ENCODE measurements at regions not wholly inside any gene's neighbourhood (a gene's known extent, or its start where the extent isn't known, plus 50 kb on each side); places are given as distances from the start of the nearest gene placed in this dataset.
"Not testable (repeated sequence)": the region's sequence is repeated elsewhere in the genome, so short reads cannot be mapped to it uniquely, and the experiment has no call there.

DNA sequence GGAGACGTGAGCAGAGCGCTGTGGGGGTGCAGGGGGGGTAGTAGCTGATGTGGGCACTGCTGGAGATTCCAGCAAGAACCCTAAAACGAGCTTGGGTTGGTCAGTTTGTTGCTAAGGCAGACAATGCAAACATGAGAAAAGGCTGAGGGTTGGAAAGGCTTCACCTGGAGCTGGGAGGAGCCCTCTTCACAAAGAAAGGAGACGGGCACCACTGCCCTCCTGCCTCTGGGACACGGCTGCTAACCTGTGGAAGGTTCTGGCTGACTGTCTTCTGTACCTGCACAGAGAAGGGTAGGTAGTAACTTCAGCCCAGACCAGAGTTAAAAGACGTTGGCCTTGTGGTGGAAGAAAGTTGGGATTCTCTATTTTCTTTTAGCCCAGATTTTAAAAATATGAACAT is 108.7 kb downstream of the SUCLA2 start:
- intact Hi-C loops (cut with DNase I): no loop called here
- Histone ChIP-seq H3K4me3 (ENCODE audit: low read length) (no peak overlapping the region), H3K9me3 (ENCODE audit: control insufficient read depth, low read length) (no peaks in the 10 kb centered on the region), H3K4me1 (ENCODE audit: control insufficient read depth, insufficient read depth, low read length) (no peaks in the 10 kb centered on the region), H3K27me3 (ENCODE audit: control insufficient read depth, insufficient read depth) (no peaks in the 10 kb centered on the region), H3K27ac (ENCODE audit: low read length) (no peak overlapping the region)
- 81% methylated on average over 6 of the region's 6 CpGs for WGBS
- no peak for ATAC-seq
- DNase-seq: no peak

DNA sequence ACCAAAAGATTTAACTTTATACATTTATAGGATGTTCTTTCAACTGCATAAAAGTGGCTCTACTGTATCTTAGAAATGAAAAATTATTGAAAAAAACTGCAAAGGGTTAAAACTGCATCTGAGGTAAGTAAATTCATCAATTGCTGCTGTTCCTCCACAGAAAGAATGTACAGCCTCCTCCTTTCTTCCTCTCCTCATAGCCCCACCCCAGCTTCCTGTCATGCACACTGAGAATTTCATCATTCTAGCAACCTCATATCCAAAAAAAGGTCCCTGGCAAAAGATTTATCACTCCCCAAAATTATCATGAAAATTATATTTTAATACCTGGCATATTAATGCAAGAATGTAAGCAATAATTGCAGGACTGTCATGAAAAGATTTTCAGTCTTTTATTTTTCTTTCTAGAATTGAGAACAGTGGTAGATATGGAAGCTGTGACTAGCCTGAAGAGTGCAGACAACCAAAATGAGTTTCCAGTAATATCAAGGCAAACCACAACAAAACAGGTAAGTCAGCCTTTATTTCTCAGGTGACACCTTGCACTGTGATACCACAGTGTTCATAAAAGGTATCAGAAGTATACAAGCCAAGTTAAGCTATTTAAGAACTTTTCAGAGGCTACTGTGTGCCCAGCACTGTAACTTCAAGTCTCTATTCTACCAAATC is 110.8 kb downstream of the SUCLA2 start:
- no peaks in the 10 kb centered on the region for H3K27me3 ChIP-seq (ENCODE audit: control insufficient read depth, insufficient read depth)
- no peaks in the 10 kb centered on the region for H3K4me1 ChIP-seq (ENCODE audit: control insufficient read depth, insufficient read depth, low read length)
- no peak overlapping the region for H3K4me3 ChIP-seq (ENCODE audit: low read length)
- ATAC-seq (no peak), DNase-seq (no peak)
- H3K27ac ChIP-seq (ENCODE audit: low read length): no peak overlapping the region
- no peaks in the 10 kb centered on the region for H3K9me3 ChIP-seq (ENCODE audit: control insufficient read depth, low read length)
- intact Hi-C loops (cut with DNase I): no loop called here

DNA sequence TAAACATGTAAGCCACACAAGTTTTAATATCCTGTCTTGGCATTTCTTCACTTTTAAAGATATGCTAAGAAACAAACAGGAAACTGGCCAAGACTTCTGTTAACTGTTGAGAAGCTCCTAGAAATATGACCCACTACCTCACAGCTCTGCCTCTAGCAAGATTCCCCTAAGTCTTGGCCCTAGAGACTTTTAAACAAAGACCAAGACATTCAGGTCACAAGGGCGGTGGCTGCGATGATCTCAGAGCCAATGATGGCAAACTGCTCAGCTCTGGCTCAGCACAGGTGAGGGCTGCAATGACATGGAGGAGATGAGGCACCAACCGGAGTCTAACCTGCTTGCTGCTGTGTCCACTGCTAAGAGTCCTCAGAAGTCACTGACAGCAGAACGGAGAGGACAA is 114.8 kb downstream of the SUCLA2 start:
- 84% methylated on average over 4 of the region's 4 CpGs for WGBS
- ATAC-seq: no peak
- no peaks in the 10 kb centered on the region for H3K9me3 ChIP-seq (ENCODE audit: control insufficient read depth, low read length)
- no peaks in the 10 kb centered on the region for H3K4me1 ChIP-seq (ENCODE audit: control insufficient read depth, insufficient read depth, low read length)
- no peak for DNase-seq
- H3K4me3 ChIP-seq (ENCODE audit: low read length): no peak overlapping the region
- H3K27me3 ChIP-seq (ENCODE audit: control insufficient read depth, insufficient read depth): no peaks in the 10 kb centered on the region
- H3K27ac ChIP-seq (ENCODE audit: low read length): no peak overlapping the region
- intact Hi-C loops (cut with DNase I): no loop called here

DNA sequence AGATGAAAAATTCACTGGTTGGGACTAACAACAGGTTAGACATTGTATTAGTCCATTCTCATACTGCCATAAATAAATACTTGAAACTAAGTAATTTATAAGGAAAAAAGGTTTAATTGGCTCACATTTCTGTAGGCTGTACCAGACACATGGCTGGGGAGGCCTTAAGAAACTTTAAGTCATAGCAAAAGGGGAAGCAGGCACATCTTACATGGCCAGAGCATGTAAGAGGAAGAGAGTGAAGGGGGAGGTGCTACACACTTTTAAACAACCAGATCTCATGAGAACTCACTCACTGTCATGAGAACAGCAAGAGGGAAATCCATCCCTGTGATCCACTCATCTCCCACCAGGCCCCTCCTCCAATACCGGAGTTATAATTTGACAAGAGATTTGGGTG is 125.9 kb downstream of the SUCLA2 start:
- DNase-seq (no peak), ATAC-seq (no peak)
- Histone ChIP-seq H3K27me3 (ENCODE audit: control insufficient read depth, insufficient read depth) (no peaks in the 10 kb centered on the region), H3K4me1 (ENCODE audit: control insufficient read depth, insufficient read depth, low read length) (no peaks in the 10 kb centered on the region), H3K4me3 (ENCODE audit: low read length) (no peak overlapping the region), H3K9me3 (ENCODE audit: control insufficient read depth, low read length) (peaks cover 2% of the 10 kb centered on the region), H3K27ac (ENCODE audit: low read length) (no peak overlapping the region)
- WGBS: 95% methylated on average over 1 of the region's 1 CpG
- intact Hi-C loops (cut with DNase I): no loop called here

DNA sequence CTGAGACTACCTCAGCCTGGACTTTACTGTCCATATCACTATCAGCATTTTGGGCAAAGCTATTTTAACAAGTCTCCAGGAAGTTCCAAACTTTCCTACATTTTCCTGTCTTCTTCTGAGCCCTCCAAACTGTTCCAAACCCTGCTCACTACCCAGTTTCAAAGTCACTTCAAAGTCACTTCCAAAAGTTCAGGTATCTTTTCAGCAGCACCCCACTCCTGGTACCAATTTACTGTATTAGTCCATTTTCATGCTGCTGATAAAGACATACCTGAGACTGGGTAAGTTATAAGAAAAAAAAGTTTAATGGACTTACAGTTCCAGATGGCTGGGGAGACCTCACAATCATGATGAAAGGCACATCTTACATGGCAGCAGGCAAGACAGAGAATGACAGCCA is 127.1 kb downstream of the SUCLA2 start:
- H3K9me3 ChIP-seq (ENCODE audit: control insufficient read depth, low read length); DNase-seq; H3K4me3 ChIP-seq (ENCODE audit: low read length); intact Hi-C loops (cut with DNase I); H3K27ac ChIP-seq (ENCODE audit: low read length); H3K4me1 ChIP-seq (ENCODE audit: control insufficient read depth, insufficient read depth, low read length); H3K27me3 ChIP-seq (ENCODE audit: control insufficient read depth, insufficient read depth); ATAC-seq: not testable (repeated sequence)

DNA sequence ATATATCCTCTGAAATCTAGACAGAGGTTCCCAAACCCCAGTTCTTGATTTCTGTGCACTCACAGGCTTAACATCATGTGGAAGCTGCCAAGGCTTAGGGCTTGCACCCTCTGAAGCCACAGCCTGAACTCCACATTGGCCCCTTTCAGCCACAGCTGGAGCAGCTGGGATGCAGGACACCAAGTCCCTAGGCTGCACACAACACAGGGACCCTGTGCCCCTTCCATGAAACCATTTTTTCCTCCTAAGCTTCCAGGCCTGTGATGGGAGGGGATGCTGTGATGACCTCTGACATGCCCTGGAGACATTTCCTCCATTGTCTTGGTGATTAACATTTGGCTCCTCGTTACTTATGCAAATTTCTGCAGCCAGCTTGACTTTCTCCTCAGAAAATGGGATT is 127.8 kb downstream of the SUCLA2 start:
- H3K4me3 ChIP-seq (ENCODE audit: low read length); H3K4me1 ChIP-seq (ENCODE audit: control insufficient read depth, insufficient read depth, low read length); intact Hi-C loops (cut with DNase I); ATAC-seq; H3K27me3 ChIP-seq (ENCODE audit: control insufficient read depth, insufficient read depth); H3K27ac ChIP-seq (ENCODE audit: low read length); DNase-seq; H3K9me3 ChIP-seq (ENCODE audit: control insufficient read depth, low read length): not testable (repeated sequence)
- 47% methylated on average over 1 of the region's 1 CpG for WGBS

DNA sequence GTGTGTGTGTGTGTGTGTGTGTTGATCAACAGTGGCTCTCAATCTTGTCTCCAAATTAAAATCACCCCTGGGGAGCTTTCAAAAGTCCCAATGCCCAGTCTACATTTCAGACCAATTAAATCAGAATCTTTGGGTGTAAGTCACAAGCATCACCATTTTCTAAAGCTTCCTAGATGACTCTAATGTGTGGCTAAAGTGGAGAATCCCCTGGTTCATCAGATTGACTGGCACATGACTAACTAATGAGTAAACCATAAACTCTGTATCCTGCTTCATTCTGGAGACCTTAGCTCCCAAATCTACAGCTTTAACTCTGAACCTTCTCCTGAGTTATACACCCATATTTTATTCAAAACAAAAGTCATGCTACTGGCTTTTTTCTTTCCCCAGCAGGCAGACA is 131.3 kb downstream of the SUCLA2 start:
- no peak for DNase-seq
- ATAC-seq: no peak
- no peak overlapping the region for H3K4me3 ChIP-seq (ENCODE audit: low read length)
- H3K9me3 ChIP-seq (ENCODE audit: control insufficient read depth, low read length): peaks cover 2% of the 10 kb centered on the region
- no peak overlapping the region for H3K27ac ChIP-seq (ENCODE audit: low read length)
- H3K27me3 ChIP-seq (ENCODE audit: control insufficient read depth, insufficient read depth): no peaks in the 10 kb centered on the region
- no peaks in the 10 kb centered on the region for H3K4me1 ChIP-seq (ENCODE audit: control insufficient read depth, insufficient read depth, low read length)
- intact Hi-C loops (cut with DNase I): no loop called here

DNA sequence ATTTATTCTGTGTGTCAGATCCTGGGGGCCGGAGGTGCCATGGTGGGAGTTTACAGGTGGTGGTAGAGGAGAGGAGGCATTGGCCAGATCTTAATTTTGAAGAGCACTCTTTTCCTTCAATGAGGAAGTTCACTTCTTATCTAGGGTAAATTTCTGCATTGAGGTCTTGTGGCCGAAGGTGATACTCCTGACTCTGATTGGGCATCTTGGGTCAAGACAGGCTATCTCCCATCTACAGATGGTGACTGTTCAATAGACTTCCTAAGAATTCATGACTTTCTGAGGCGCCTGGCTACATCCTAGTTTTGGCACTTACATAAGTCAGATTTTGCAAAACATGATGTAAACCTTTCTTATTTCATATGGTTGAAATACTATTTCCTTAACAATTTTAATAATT is 135.2 kb downstream of the SUCLA2 start:
- WGBS: 68% methylated on average over 3 of the region's 3 CpGs
- Histone ChIP-seq H3K4me3 (ENCODE audit: low read length) (no peak overlapping the region), H3K4me1 (ENCODE audit: control insufficient read depth, insufficient read depth, low read length) (no peaks in the 10 kb centered on the region), H3K9me3 (ENCODE audit: control insufficient read depth, low read length) (no peaks in the 10 kb centered on the region), H3K27ac (ENCODE audit: low read length) (no peak overlapping the region), H3K27me3 (ENCODE audit: control insufficient read depth, insufficient read depth) (no peaks in the 10 kb centered on the region)
- ATAC-seq: no peak
- no peak for DNase-seq
- intact Hi-C loops (cut with DNase I): no loop called here

DNA sequence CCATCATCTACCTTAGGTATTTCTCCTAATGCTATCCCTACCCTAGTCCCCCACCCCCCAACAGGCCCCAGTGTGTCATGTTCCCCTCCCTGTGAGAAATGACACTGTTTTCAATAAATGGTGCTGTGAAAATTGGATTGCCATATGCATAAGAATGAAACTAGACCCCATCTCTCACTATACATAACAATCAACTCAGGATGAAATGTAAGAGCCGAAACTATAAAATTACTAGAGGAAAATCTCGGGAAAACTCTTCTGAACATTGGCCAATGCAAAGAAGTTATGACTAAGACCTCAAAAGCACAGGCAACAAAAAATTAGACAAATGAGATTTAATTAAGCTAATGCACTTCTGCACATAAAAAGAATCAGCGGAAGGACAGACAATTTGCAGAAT is 138.2 kb downstream of the SUCLA2 start:
- WGBS: 90% methylated on average over 3 of the region's 3 CpGs
- no peaks in the 10 kb centered on the region for H3K9me3 ChIP-seq (ENCODE audit: control insufficient read depth, low read length)
- no peak overlapping the region for H3K27ac ChIP-seq (ENCODE audit: low read length)
- intact Hi-C loops (cut with DNase I): no loop called here
- ATAC-seq (no peak), DNase-seq (no peak)
- no peaks in the 10 kb centered on the region for H3K27me3 ChIP-seq (ENCODE audit: control insufficient read depth, insufficient read depth)
- H3K4me3 ChIP-seq (ENCODE audit: low read length): no peak overlapping the region
- no peaks in the 10 kb centered on the region for H3K4me1 ChIP-seq (ENCODE audit: control insufficient read depth, insufficient read depth, low read length)

DNA sequence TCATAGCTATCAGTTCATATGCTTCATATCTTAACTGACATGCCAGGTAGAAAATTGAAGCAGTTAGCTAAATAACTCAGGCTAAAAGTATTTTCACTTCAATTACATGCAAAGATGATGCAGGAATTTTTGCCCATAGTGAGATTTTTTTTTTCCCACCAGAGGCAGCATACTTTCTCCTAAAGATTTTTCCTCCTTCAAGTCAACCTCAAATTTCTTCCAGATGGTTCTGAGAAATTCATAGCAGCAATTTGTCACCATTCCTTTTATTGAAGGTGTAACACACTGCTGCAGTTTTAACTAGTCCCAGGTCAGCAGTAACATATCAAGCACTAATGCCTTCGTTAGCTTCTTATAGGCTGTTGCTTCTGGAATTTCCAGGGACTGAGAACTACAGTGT is 141.9 kb downstream of the SUCLA2 start:
- Histone ChIP-seq H3K27ac (ENCODE audit: low read length) (no peak overlapping the region), H3K27me3 (ENCODE audit: control insufficient read depth, insufficient read depth) (no peaks in the 10 kb centered on the region), H3K4me1 (ENCODE audit: control insufficient read depth, insufficient read depth, low read length) (no peaks in the 10 kb centered on the region), H3K4me3 (ENCODE audit: low read length) (no peak overlapping the region), H3K9me3 (ENCODE audit: control insufficient read depth, low read length) (no peaks in the 10 kb centered on the region)
- no peak for ATAC-seq
- intact Hi-C loops (cut with DNase I): no loop called here
- 61% methylated on average over 1 of the region's 1 CpG for WGBS
- DNase-seq: no peak

DNA sequence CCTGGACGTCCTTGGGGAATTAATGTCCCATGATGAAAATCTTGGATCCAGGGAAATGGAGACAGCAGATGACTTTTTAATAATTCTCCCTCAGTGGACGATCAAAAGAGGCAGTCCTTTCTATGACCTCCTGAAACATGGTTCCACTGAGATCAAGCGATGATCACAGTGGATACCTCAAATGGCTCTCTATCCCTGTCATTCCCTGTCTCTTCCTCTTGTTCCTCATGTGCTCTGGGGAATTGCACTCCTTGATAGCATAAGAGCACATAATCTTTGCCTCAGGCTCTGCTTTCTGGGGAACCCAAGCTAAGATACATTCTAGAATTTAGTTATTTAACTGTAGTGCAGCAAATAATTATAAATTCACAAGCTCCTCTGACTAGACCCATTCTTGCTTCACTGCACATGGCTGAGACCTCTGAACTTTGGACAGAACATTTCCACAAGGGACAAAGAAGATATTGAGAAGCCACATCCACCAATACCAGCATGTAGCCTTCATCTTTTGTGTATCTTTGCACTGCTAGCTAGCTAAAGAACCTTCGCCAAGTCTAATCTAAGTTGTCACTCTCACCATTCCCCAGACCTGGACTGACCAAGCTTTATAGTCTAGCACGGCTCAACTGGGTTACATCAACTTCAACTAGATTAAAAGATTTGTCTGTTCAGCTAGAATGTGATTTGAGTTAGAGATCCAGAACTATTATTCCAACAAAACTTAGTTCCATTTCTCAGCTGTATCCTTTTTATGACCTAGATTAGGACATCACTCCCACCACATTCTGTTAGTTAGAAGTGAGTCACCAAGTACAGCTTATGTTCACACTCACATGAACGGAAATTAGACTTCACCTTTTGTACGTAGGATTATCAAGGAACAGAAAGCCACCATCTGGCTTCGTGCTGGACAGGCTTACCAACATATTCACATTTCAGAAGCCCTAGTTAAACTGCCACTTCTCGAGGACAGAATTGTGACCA is 142.7 kb downstream of the SUCLA2 start:
- no peak for ATAC-seq
- no peaks in the 10 kb centered on the region for H3K9me3 ChIP-seq (ENCODE audit: control insufficient read depth, low read length)
- H3K27me3 ChIP-seq (ENCODE audit: control insufficient read depth, insufficient read depth): no peaks in the 10 kb centered on the region
- intact Hi-C loops (cut with DNase I): no loop called here
- no peak overlapping the region for H3K27ac ChIP-seq (ENCODE audit: low read length)
- H3K4me1 ChIP-seq (ENCODE audit: control insufficient read depth, insufficient read depth, low read length): no peaks in the 10 kb centered on the region
- no peak for DNase-seq
- 76% methylated on average over 9 of the region's 9 CpGs for WGBS
- H3K4me3 ChIP-seq (ENCODE audit: low read length): no peak overlapping the region

All from right cardiac atrium (tissue), 5 donors.